ENCODE measurements at regions not wholly inside any gene's neighbourhood (a gene's known extent, or its start where the extent isn't known, plus 50 kb on each side); places are given as distances from the start of the nearest gene placed in this dataset.

- dilution Hi-C loops (cut with MboI; ENCODE audit: extremely low pct_ligation_motif_present, low sequenced_read_pairs): no loop called here
- FAIRE-seq: no peak
- Histone ChIP-seq H3K9me1 (ENCODE audit: control insufficient read depth, extremely low read depth, insufficient read depth, low read length) (no peaks in the 10 kb centered on the region), H3K79me2 (ENCODE audit: control insufficient read depth, insufficient read depth, low read length) (no peaks in the 10 kb centered on the region), H3K27me3 (ENCODE audit: control insufficient read depth, extremely low read depth, insufficient read depth, low read length) (peaks cover 10% of the 10 kb centered on the region), H3K27ac (ENCODE audit: control insufficient read depth, insufficient read depth, low read length) (no peak overlapping the region), H2AFZ (ENCODE audit: control insufficient read depth, low read length) (no peak overlapping the region), H4K20me1 (ENCODE audit: control insufficient read depth, extremely low read depth, insufficient read depth, low read length) (no peaks in the 10 kb centered on the region), H3K9me3 (ENCODE audit: control insufficient read depth, low read depth, low read length) (no peaks in the 10 kb centered on the region), H3K4me2 (ENCODE audit: control insufficient read depth, extremely low read depth, insufficient read depth, low read depth, low read length) (no peak overlapping the region), H3K9ac (ENCODE audit: control insufficient read depth, extremely low read depth, insufficient read depth, low read length) (no peak overlapping the region), H3K4me3 (ENCODE audit: control insufficient read depth in 2 of 3, extremely low read depth in 1 of 3, insufficient read depth in 2 of 3, low read depth in 1 of 3, low read length in 3 of 3) (no peak overlapping the region), H3K36me3 (ENCODE audit: control insufficient read depth in 2 of 2, extremely low read depth in 1 of 2, insufficient read depth in 2 of 2, low read length in 2 of 2) (no peaks in the 10 kb centered on the region), H3K4me1 (ENCODE audit: control insufficient read depth, extremely low read depth, insufficient read depth, low read length) (peaks cover 3% of the 10 kb centered on the region)
- DNase-seq (ENCODE audit: low read depth, low spot score): no peak
- TF ChIP-seq EZH2 (IDR thresholded peaks at IDR 0.05; ENCODE audit: low read length) (no peak), CTCF (optimal IDR thresholded peaks at IDR 0.05 in 1 of 3, IDR thresholded peaks at IDR 0.05 in 1 of 3, conservative IDR thresholded peaks at IDR 0.05 in 1 of 3; ENCODE audit: extremely low read depth in 1 of 3, insufficient read depth in 2 of 3, low read length in 3 of 3) (no peak)
These were observed 208.7 kb downstream of the GADD45G start for GRCh38 chr9:89813482-89813881.

- no peak overlapping the region for H3K9ac ChIP-seq (ENCODE audit: control insufficient read depth, extremely low read depth, insufficient read depth, low read length)
- dilution Hi-C loops (cut with MboI; ENCODE audit: extremely low pct_ligation_motif_present, low sequenced_read_pairs): no loop called here
- H3K9me3 ChIP-seq (ENCODE audit: control insufficient read depth, low read depth, low read length): no peaks in the 10 kb centered on the region
- H2AFZ ChIP-seq (ENCODE audit: control insufficient read depth, low read length): no peak overlapping the region
- no peak for FAIRE-seq
- no peak for TF ChIP-seq EZH2 (IDR thresholded peaks at IDR 0.05; ENCODE audit: low read length)
- TF ChIP-seq CTCF (optimal IDR thresholded peaks at IDR 0.05 in 1 of 3, IDR thresholded peaks at IDR 0.05 in 1 of 3, conservative IDR thresholded peaks at IDR 0.05 in 1 of 3; ENCODE audit: extremely low read depth in 1 of 3, insufficient read depth in 2 of 3, low read length in 3 of 3): no peak
- H3K4me3 ChIP-seq (ENCODE audit: control insufficient read depth in 2 of 3, extremely low read depth in 1 of 3, insufficient read depth in 2 of 3, low read depth in 1 of 3, low read length in 3 of 3): no peak overlapping the region
- H3K27me3 ChIP-seq (ENCODE audit: control insufficient read depth, extremely low read depth, insufficient read depth, low read length): peaks cover 10% of the 10 kb centered on the region
- H3K36me3 ChIP-seq (ENCODE audit: control insufficient read depth in 2 of 2, extremely low read depth in 1 of 2, insufficient read depth in 2 of 2, low read length in 2 of 2): no peaks in the 10 kb centered on the region
- H4K20me1 ChIP-seq (ENCODE audit: control insufficient read depth, extremely low read depth, insufficient read depth, low read length): no peaks in the 10 kb centered on the region
- peaks cover 3% of the 10 kb centered on the region for H3K4me1 ChIP-seq (ENCODE audit: control insufficient read depth, extremely low read depth, insufficient read depth, low read length)
- H3K9me1 ChIP-seq (ENCODE audit: control insufficient read depth, extremely low read depth, insufficient read depth, low read length): no peaks in the 10 kb centered on the region
- no peak overlapping the region for H3K4me2 ChIP-seq (ENCODE audit: control insufficient read depth, extremely low read depth, insufficient read depth, low read depth, low read length)
- DNase-seq (ENCODE audit: low read depth, low spot score): no peak
- no peak overlapping the region for H3K27ac ChIP-seq (ENCODE audit: control insufficient read depth, insufficient read depth, low read length)
- H3K79me2 ChIP-seq (ENCODE audit: control insufficient read depth, insufficient read depth, low read length): no peaks in the 10 kb centered on the region
These were observed 209.7 kb downstream of the GADD45G start for GRCh38 chr9:89814340-89815040.

Data from keratinocyte (primary cell).